ENCODE measurements at regions not wholly inside any gene's neighbourhood (a gene's known extent, or its start where the extent isn't known, plus 50 kb on each side); places are given as distances from the start of the nearest gene placed in this dataset.

DNA sequence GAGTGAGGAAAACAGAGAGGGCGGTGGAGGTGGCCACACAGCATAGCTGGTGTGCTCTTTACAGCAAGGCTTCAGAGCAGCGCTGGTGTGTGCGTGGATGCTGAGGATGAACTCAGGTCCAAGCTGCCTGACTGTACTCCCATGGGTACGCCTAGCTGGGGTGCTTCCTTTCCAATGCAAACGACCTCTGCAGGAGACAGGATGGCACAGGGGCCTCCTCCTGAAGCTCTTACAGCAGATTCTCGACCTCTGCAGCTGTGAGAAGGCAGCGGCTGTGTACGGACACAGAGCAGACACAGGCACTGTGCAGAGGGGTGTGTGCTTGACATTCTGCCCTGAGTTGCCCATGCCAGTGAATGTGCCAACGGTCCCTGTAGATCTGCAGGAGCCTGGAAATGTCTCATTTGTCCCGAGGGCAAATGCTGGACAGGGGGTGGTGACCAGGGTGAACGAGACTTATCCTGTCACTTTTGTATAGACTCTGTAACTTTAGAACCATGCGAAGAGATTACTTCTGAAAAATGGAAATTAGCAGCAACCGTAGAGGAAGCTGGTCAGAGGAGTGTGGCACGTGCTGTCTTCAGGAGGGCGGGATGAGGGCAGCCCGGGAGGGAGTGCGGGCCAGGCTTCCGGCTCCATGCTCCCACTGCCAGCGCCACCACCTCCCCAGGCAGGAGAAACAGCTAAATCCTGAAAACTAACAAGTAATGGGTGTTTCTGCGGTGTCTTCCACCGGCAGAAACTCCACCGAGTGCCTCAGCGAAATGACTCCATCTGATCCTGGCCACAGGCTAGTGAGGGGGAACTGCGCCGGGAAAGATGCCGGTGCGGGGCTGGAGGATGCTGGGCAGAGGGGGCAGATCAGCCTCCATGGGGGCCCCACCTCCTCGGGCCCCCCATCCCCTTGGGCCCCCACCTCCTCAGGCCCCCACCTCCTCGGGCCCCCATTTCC is 120.9 kb upstream of the RPS6KA2 start:
- no peak for DNase-seq

DNA sequence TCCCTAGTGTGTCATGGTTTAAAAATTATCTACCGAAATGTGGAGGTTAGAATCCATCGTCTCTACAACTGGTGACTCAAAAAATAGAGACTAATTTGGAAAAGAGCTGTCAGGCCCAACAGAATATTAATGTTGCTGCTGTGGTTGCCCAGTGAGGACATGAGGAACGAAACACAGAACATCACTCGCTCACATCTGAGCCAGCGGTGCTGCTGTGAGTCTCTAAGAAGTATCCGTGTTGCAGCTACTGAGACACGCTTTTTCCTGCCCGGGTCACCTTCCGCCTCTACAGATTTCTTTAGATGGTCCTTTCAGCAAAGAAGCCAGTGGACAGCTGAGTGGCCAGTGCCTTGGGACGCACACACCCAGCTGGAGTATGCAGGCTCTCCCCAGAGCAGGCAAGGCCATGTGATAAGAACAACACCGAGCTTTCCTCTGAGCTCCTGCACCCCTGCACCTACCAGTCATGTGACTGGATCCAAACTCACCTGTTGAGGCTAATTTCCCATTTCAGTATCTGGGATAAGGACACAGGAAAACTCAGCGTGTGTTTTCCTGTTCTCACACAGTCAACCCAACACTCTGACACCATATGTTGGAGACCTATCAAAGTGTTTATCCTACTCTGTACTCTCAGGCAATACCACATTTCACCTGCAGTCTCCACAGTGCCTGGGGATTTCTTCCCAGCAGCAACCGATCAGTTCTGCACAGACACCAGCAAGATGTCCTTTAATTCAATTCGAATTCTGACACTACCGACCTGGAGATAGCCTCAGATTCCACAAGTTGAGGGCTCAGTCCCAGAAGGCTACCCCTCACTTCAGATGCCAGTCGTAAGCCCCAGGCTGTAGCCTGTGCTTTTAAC is 119.0 kb upstream of the RPS6KA2 start:
- no peak for DNase-seq

DNA sequence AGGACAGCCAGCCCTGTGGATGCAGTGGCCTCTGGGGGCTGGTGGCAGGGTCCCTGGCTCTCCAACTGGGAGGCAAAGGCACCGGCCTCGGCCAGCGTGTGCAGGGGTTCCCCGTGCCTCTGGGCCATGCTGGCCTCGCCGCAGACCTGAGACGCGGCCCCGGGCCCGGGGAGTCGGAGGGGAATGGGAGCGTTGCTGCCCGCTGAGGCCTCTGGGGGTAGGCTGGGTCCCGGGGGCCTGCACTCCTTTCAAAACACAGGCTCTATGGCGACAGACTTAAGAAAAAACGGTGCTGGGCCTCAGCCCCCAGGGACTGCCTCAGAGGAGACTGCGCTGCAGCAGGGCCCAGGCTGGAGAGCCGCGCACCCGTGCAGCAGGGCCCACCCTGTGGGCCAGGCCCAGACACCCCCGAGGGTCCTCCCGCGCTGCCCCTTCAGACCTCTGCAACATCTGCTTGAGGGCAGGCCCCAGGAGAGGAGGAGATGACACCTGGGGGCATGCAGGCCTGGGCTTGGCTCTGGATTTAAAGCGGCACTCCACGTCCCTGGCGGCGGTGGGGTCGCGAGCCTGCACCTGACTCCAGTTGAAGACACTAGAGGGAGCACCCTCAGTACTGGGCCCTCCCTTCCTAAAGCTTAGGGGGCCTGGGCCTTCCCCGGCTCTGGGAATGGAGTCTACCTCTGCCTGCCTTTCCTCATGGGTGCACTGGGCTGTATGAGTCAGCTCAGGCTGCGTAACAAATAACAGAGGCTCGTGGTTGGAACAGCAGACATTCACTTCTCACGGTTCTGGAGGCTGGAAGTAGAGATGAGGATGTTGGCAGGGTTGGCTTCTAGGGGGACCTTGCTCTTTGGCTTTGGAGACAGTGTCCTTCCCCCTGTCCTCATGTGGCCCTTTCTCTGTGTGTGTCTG is 117.4 kb upstream of the RPS6KA2 start:
- no peak for DNase-seq

DNA sequence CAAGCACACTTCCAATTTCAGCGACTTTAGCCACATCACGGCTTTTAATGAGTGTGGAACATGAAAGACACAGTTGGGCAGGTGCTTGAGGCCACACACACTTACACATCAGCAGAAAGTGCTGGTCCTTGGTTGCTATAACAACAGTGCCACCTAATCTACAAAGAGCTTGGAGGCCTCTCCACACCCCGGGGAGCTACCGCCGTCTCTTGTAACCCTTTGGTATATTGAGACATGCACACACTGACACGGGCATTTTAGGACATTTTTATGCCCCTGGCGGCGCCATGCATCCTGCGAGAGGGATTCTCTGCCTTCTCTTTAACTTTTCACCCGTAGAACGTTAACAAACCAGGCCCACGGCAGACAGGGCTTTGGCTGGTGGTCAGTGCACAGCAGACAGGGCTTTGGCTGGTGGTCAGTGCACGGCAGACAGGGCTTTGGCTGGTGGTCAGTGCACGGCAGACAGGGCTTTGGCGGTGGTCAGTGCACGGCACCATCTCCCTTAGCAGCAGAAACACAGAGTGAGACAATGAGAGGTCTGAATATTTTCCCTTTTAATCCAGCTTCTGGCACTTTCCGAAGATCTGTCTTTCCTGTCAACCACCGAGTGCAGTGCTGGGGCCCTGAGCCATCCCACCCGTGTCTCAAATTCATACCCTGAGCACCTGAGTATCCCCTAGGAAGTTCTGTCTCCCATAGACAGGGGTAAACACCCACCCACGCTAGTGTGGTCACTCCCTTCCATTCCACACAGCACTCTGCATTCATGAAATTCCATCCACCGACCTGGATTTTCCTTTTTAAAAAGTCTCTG is 116.6 kb upstream of the RPS6KA2 start:
- DNase-seq, result no peak

DNA sequence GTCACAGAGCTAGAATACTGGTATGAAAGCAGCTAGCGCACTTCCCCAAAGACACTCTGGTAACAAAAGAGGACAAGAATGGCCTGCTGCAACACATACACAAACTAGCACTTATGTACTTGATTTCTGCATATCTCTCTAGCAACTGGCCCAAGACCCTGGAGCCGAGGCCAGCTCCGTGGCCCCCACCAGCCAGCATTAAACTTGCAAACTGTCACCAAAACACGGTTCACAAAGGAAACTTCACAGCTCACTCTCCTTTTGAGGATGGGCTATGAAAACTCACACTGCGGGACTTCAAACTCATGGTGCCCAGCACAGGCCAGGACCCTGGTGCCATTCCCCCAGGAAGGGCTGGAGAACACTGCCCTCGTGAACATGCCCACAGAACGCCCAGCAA is 115.9 kb upstream of the RPS6KA2 start:
- no peak for DNase-seq

DNA sequence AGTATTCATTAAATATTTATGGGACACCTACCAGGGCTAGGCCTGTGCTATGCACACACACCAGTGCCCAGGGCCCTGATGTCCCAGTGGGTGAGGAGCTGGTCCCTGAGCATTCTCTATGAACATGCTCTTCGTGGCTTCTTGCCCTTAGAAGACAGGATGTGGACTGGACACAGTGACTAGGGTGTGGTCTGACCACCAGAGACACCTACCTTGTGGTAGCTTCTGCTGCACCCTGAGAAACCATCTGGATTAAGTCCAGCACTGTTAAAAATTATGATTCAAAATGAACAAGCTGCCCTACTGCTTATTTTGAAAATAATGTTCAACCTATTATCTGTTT is 112.9 kb upstream of the RPS6KA2 start:
- no peak for DNase-seq

DNA sequence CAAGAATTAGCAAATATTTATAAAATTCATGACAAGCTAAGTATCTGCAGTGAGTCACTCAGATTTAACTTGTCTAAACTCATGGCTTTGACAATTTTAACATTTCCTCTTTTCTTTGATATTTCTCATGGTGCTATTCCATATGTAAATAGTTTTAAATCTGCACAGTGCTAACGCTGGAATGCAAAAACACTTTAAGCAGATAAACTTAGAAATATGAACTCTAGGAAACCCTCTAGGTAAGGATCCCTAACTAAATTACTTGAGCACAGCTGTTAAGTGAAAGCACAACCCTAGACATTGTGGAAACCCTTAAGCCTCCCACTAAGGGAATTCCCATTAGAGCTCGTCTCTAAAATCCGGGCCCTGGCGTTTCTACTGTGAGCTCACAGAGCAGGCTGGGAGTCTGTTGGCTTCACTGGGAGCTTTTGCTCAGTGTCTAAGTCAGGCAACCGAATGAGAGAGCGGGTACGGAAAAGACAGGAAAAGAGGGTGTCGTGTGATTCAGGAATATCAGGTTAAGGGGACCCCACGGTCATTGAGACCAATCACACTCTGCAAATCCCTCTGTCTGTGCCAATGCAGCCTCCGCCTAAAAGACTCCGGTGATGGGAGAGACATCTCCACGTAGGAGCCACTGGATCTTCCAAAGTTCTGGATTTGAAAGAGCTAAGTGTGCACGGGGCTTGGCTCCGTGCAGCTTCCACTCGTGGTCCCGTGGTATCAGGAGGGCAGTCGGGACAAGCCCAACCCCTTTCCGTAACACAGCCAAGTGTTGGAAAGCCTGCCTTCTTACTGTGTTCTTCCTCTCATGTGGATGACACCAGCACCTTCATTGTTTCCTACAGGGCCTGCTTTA is 112.3 kb upstream of the RPS6KA2 start:
- DNase-seq, result no peak

DNA sequence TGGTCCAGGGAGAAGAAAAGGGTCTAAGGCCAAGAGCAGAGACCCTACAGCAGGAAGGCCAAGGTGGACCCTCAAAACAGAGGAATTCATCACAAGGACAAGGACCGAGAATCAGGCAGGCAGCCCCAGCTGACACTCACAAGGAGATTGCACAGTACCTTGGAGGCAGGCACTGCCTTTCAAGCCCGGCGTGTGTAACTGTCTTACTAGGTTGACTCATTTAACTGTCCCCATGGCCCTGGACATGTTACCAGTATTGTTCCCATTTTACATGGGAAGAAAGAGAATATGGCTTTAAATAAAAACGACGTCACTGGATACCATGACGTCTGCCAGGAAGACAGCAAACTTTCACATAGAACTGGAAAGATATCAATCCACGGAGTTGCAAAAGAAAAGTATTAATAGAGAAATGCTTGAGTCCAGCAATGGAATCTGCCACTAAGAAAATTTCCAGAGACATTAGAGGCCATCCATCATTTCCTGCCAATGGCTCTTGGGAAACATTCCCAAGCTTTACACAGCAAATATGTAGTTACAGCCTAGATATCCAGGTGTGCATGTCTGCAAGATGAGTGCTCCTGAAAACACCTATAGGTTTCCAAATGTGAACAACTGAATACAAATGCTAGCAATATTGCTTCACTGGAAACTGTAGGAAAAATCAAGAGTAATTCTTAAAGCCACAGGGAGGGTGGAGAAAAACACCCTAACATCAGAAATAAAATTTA is 111.5 kb upstream of the RPS6KA2 start:
- no peak for DNase-seq

DNA sequence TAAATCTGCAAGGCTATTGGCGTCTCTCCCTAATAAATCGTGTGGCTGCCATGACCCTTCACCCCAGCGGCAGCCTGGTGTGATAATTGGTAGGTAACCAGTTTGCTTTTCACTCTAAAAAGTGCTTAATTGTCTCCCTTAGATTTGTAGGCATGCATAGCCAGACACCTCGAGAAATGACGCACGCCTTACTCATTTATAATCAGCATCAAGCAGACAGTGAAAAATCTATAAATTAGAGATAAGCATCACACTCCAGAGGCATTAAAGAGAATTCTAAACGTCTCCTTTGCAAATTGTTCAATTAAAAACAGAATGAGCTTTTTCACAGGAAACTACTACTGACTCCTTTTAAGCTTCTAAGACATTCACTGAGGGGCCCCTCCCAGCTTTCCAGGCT is 110.2 kb upstream of the RPS6KA2 start:
- DNase-seq, result no peak

DNA sequence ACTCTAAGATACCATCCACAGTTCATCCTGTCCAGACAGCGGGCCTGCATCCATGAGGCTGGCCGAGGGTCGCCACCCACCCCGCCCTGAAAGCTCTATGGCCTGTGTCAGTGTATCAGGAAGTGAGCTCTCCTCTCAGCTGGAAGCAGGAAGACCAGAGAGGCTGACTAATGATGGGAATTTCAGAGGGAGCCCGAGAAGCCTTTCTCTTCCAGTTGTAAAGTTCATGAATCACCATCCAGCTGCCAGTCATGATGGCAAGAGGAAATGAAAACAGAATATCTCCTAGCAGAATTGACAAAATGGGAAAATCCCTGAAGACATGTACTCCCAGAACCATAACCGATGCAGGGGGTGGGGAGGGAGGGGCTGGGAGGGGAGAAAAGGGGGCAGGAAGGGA is 109.6 kb upstream of the RPS6KA2 start:
- DNase-seq, result no peak

DNA sequence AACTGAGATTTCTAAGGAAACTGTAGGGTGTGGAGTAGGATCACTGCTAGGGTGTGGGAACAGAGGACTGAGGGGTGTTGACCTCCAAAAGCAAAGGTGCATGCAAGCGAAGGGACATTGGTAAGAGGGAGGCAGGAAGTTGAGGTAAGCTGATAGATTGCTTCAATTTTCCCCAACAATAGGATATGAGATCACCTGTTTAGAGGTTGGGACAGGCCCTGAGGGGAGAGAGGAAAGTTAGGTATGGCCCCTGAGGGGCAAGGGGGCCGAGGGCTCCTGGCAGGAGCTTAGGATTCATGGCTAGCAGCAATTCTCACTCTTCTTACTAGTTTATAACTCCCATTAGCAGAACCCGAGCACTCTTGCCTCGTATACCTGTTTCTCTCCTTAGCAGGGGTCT is 106.8 kb upstream of the RPS6KA2 start:
- no peak for DNase-seq

DNA sequence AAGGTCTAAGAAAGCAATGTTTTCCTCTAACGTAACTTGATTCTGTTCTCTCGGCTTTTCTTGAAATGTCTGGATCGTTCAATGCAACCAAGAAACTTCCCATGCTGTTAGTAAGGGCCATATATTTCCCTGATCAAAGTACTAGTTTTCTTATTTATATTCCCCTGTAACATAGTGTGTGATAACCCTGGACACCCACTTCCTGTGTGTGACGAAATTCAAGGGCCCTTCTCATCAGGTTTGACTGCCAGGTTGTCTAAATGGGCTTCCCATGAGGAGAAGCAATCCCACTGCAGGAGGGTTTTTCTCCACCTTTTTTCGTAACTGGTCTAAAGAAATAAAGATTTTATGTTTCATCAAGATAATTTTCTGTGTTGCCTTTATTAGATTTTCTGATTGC is 102.6 kb upstream of the RPS6KA2 start:
- no peak for DNase-seq

DNA sequence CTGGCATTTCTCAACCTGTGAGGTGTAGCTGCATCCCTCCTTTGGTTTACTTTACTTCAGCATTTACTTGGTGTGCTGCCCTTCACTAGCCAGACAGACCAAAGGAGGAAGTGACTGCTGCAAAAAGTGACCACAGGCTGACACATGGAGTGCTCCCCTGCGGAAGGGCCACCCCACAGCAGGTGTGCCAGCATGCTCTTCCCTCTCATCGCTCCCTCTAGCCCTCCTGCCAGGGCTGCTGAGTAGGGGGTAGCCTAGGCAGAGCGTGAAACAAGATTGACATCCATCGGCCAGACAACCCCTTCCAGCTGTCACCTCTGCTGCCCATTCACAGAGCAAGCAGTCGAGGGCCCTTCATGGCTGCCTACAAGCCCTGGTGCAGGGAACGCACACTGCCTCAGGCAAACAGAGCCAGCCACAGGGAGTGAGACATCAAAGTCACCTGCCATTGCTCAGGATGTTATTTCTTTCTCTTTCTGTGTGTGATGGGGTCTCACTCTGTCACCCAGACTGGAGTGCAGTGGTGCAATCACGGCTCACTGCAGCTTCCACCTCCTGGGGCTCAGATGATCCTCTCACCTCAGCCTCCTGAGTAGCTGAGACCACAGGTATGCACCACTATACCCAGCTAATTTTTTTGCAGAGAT is 102.0 kb upstream of the RPS6KA2 start:
- DNase-seq, result no peak

DNA sequence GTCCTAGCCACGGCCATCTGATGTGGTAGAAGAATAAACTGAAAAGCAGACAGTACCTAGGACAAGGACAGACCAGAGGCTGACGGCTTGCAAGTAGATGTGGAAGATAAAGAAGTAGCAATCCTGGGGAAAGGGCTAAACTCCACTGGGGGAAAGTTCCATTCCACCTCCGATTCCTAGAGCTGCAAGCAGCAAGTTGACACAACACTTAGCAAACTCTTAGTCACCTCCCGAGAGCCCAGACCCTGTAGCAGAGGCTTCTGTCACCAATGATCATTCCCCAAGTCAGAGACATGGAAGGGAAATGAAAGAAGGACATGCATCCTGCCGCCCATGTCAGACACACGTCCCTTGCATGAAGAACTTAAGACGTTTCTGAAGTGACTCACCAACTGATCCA is 99.2 kb upstream of the RPS6KA2 start:
- DNase-seq, result no peak

DNA sequence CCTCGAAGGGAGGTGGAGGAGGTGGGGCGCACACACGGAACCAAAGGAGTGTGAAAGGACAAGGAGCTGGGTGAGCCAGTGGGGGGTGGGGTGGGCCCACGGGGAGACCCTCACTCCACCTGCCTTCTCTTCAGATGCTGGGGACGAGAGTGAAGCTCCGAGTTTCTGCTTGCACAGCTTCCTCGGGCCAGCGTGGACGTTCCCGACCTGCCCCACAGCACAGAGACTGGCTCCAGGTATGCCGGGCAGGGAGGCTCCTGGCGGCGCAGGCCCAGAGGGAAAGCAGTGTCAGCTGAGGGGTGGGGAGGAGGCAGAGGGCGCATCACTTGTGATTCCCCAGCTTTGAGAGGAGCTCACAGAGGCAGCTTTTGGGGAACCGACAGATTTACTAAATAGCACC is 98.5 kb upstream of the RPS6KA2 start:
- DNase-seq, result no peak

DNA sequence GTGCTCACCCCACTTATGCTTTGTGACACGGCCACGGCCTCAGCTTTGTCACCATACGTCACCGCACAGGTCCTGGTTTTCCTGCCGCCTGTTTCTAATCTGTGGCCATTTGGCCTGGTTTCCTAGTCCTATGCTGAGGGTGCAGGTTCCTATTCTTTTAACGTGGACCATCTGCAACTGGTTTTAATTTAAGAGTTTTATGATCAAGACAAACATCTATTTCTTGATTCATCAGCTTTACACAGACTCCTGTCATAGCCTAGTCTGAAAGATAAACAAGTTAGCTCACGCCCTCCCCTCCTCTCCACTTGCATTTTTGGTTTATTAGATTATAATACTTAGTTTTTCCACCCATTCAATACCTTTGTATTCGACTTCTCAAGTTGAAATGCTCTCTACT is 97.5 kb upstream of the RPS6KA2 start:
- no peak for DNase-seq

DNA sequence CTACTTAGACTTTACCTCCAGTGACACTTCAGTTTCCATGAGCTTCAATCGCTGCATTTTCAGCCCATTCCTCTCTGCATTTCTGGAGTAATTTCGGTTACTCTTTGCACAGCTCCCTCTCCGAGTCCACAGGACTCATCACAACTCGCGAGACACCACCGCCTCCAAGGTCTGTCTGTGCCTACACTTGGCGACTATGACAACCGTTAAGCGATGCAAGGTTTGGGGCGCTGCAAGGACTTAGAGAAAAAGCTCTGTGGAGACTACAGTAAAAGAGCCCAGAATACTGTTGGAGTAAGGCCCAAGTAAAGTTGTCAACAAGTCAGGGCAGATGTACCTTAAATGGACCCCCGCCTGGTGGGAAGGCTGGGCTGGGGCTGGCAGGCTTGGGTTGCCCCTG is 95.7 kb upstream of the RPS6KA2 start:
- DNase-seq, result no peak

DNA sequence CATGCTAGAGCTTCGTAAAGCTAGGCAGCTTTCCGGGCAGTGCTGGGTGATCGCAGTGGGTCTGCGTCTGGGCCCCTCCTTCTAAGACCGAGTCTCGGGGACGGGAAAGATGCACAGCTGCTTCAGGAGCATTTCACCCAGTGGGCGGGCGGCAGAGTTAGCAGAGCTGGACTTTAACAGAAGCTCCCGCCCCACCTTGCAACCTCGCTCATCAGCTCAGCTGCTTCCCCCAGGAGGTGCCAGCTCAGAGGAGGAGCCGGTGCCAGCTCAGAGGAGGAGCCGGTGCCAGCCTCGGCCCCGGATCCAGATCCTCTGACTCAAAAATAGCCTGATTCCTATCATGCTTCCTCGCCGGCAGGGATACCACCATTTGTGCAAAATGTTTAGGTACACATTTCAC is 94.5 kb upstream of the RPS6KA2 start:
- DNase-seq, result no peak

DNA sequence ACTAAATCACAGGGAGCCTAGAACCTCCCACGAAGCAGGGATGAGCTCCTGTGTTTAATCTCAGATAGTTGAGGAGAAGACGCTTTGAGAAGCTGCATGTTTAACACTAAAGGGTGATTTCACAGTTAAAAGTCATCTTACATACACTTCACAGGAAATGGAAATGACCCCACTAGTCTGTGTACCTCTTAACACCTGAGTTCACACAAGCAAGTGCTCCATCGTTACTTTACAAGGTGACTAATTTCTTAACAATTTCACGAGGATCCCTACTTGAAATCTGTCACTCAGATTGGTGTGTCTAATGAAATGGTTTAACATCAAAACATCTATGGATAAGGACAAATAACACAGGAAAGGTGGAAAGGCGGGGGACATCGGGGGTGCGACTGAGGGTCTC is 93.8 kb upstream of the RPS6KA2 start:
- no peak for DNase-seq

DNA sequence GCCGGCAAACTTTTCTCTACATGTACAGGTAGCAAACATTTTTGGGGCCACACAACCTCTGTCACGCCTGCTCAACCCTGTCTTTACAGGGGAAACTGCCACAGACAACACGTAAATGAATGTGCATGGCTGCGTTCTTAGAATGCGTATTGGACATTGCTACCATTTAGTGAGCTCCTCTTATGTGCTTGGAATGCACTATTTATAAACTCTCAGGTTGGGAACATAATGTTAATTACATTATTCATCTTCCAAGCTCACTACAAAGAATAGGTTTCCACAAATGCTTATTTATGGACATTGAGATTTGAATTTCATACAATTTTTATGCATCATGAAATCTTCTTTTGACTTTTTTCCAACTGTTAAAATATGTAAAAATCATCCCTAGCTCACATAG is 92.0 kb upstream of the RPS6KA2 start:
- DNase-seq, result no peak
